HCT116 (cell line): ENCODE measurements at regions not wholly inside any gene's neighbourhood (a gene's known extent, or its start where the extent isn't known, plus 50 kb on each side); places are given as distances from the start of the nearest gene placed in this dataset.

ENCODE experiments used
- CTCF ChIP-seq, 3 experiments: fragments of 200-600 bp in 1 of 3; sonication (generic) in 1 of 3; IDR thresholded peaks in 2 of 3; conservative IDR thresholded peaks in 1 of 3; 2 replicates each; pipeline ENCODE4 v1.5.1; 2012 to 2017; ENCODE audit warnings: low read depth in 2 of 3, low read length in 2 of 3, antibody characterized with exemption in 1 of 3, borderline replicate concordance in 1 of 3, control low read depth in 1 of 3, mild to moderate bottlenecking in 1 of 3, mixed read lengths in 1 of 3, mixed run types in 1 of 3, moderate library complexity in 1 of 3; ENCODE audit not compliant: insufficient read depth in 1 of 3
- EZH2 ChIP-seq: fragments of 200-600 bp; sonication (generic); IDR thresholded peaks from 2 replicates; pipeline ENCODE4 v1.6.1; 2017; ENCODE audit warnings: antibody characterized with exemption, mixed run types
- MAX ChIP-seq: IDR thresholded peaks from 2 replicates; pipeline ENCODE4 v1.6.1; 2012
- POLR2A ChIP-seq: IDR thresholded peaks from 2 replicates; pipeline ENCODE4 v1.7.0; 2011; ENCODE audit warnings: borderline replicate concordance; ENCODE audit not compliant: insufficient read depth, insufficient read length; ENCODE audit errors: extremely low read depth
- POLR2AphosphoS5 ChIP-seq: IDR thresholded peaks from 2 replicates; pipeline ENCODE4 v1.6.1; 2011; ENCODE audit warnings: mild to moderate bottlenecking, low read depth, low read length, moderate library complexity
- TCF7L2 ChIP-seq: IDR thresholded peaks from 2 replicates; pipeline ENCODE4 v1.7.0; 2011; ENCODE audit warnings: borderline replicate concordance, inconsistent platforms; ENCODE audit not compliant: insufficient read depth, insufficient read length; ENCODE audit errors: extremely low read depth

- no peak for TF ChIP-seq POLR2A
- no peak for TF ChIP-seq EZH2
- TF ChIP-seq CTCF (IDR thresholded peaks at IDR 0.05 in 2 of 3, conservative IDR thresholded peaks at IDR 0.05 in 1 of 3; ENCODE audit: borderline replicate concordance in 1 of 3, insufficient read depth in 1 of 3, low read depth in 2 of 3, low read length in 2 of 3) = no peak
- TF ChIP-seq MAX = no peak
- TF ChIP-seq TCF7L2 = no peak
- no peak for TF ChIP-seq POLR2AphosphoS5
Observed at GRCh38 chr1:118290571-118290970, 105.5 kb upstream of the SPAG17 start.
